GM18907 (cell line): ENCODE measurements at regions not wholly inside any gene's neighbourhood (a gene's known extent, or its start where the extent isn't known, plus 50 kb on each side); places are given as distances from the start of the nearest gene placed in this dataset.

Source experiments
- ATAC-seq: cut with Tn5 transposase; IDR thresholded peaks from one replicate; pipeline ENCODE4 v1.9.1; 2021; ENCODE audit warnings: mild to moderate bottlenecking, moderate library complexity; ENCODE audit not compliant: unreplicated experiment

DNA sequence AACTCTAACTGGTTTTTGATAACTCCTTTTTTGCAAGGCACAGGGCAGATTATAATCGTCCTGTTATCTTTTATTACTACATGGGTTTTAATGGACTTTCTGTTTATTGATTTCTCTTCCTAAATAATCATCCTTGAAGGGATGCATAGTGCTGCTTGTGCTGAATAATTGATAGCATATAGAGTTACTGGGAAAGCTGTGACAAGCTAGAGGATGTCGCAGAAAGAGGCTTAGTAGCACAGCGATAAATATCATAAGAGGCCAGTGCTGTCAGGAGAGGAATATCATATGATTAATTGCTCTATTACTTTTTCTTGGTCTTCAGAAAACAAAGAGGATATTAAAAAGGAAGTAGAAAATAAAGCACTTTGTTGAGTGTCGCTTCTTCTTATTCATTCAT, 1007.1 kb upstream of the ACO1 start:
- ATAC-seq = no peak

DNA sequence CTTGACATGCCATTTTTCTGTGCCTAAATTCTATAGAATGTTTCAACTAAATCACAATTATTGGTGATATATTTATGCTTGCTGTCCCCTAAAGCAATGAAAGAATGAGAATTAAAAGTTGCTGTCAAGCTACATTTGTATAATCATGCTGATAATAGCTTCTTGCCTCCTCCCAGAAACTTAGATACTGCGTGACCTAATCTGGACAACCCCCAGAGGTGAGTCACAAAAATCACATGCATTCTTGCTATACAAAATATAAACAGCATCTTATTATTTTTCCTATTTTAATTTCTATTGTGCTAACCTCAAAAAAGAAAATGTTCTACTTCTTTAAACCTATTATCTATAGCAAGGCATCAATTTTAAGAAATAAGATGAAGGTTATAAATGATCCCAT, 995.8 kb upstream of the ACO1 start:
- ATAC-seq = no peak

- no peak for ATAC-seq
Measured at GRCh38 chr9:31389075-31389474, 995.4 kb upstream of the ACO1 start.

- no peak for ATAC-seq
Measured at GRCh38 chr9:31390403-31391025, 993.9 kb upstream of the ACO1 start.

GRCh38 chr9:31393240-31393639, 991.2 kb upstream of the ACO1 start:
- no peak for ATAC-seq

GRCh38 chr9:31394015-31394473, 990.4 kb upstream of the ACO1 start:
- peak; percentile 63 for ATAC-seq

- no peak for ATAC-seq
Measured at GRCh38 chr9:31412081-31412480, 972.4 kb upstream of the ACO1 start.

DNA sequence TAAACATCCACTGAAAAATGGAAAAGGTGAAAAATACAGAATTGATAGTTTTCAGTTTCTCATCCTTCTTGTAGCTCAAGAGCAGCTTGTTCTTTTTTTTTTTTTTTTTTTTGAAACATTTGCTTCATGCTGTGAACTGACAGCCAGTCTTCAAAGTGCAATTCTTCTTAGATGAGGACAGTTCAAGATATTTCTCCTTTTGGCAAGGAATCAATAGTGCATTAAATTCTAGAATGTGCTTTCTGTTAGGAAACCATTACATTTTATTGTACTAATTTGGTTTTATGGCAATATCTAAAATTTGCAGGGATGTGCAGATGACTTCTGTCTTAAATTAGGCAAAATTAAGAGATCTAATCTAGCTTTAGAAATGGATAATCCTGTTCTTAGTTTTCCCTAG, 969.3 kb upstream of the ACO1 start:
- no peak for ATAC-seq

DNA sequence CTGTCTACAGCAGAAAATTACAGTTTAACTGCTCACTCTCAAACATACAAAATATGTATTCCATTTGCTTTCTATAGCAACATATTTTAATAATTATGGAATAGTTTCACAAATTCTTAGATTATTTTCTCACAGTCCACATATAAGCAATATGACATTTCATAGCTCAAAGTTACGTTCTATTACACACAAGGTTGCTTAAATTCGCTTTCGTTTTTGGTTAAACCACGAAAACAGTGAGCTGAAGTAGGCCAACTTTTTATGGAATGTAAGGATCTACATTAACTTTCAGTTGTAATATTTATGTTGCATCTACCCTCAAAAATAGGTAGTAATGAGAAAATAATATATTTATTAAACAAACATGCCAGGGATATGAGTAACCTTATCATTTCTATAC, 966.0 kb upstream of the ACO1 start:
- ATAC-seq = no peak

GRCh38 chr9:31443630-31444457, 940.6 kb upstream of the ACO1 start:
- peak; percentile 82 for ATAC-seq

- no peak for ATAC-seq
Measured at GRCh38 chr9:31445357-31445756, 939.1 kb upstream of the ACO1 start.

DNA sequence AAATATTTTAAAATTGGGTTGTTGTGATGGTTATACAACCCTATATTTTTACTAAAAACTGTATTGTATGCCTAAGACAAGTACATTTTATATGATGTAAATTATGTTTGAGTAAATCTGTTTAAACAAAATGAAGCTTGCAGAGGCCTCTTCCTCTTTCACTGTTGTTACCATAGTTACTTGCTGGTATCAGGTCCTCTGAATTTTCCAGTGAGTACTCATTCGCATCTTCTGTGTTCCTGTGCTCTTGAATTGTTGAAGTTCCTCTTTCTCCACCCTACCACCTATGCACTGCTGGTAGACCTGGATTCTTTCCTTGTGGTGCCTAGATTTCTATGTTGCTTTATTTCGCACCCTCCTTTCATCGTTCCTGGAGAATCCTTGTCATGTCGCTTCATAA, 938.5 kb upstream of the ACO1 start:
- ATAC-seq = peak; percentile 62

DNA sequence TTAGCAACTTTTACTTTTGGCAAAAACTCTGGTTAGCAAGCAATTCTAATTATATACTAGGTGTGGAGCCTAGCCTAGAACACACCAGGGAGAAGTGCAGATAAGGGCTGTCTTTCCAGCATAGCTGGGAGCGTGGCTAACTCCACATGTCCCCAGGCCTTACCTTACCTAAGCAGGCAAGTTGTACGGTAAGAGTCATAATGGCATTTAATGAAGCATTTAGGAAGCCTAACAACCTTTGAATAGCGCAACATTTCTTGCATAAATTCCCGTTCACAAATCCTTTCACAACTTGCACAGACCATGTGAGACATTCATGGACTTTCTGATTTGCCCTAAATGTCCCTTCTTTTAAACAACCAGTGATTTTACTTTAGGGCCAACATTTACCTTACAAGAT, 917.4 kb upstream of the ACO1 start:
- no peak for ATAC-seq

DNA sequence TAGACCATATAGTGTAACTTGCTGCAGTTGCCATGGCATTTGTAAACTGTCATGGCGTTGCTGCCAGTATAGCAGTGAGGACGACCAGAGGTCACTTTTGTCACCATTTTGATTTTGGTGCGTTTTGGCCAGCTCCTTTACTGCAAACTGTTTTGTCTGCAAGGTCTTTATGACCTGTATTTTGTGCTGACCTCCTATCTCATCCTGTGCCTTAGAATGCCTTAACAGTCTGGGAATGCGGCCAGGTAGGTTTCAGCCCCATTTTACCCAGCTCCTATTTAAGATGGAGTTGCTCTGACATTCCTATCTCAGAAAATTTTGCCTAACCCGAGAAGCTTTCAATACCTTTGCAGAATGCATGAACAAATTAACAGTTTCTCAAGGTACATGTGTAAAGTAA, 914.4 kb upstream of the ACO1 start:
- no peak for ATAC-seq

DNA sequence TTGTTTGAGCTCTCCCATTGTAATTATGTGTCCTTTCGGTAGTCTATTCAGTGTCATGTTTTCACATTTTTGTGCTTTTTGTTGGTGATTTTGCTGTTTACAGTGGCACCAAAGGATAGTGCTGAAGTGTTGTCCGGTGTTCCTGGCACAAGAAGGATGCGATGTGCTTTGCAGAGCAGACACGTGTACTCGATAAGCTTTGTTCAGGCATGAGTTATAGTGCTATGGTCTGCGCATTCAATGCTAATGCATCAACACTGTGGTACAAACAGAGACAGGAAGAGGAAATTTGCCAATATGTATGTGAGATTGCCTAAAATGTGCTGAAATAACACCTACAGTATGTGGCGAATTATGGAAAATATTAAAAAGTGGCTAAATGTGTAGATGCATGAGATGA, 913.4 kb upstream of the ACO1 start:
- ATAC-seq = no peak

DNA sequence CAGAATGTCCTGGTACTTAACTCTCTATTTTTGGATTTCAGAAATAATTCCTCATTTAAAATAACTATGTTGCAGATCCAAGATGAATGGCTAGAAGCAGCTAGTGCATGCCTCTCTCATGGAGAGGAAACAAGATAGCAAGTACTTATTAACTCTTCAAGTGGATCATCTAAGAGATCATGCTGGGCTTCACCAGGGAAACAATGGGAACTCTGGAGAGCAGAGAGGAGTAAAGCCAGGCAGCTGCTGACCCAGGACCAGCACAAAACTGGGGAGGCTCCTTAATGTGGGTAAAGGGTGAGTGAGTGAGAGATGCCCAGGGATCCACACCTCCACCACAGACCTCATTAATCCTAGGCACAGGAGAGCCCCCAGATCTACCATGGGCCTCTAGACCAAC, 897.8 kb upstream of the ACO1 start:
- ATAC-seq = no peak

- ATAC-seq = no peak
Measured at GRCh38 chr9:31490551-31491106, 893.8 kb upstream of the ACO1 start.

DNA sequence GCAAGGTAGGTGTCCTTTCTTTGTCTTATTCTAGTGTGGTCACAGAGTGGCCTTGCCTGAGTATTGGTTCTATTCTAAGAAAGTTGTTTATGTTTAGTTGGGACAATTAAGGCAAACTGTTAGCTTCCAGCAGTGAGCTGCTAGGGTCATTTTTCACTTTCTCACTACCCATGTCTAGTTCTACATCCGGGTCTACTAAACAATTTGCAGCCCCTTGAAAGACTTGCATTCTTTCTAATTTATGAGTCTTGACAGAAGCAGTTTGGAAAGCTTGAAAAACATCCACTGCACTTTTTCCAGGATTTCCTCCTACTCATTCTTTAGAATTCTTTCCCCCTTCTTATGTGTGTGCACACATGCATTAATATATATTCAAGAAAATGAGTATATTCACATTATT, 892.2 kb upstream of the ACO1 start:
- no peak for ATAC-seq

GRCh38 chr9:31500422-31500821, 884.0 kb upstream of the ACO1 start:
- ATAC-seq = no peak

- ATAC-seq = peak; percentile 72
Measured at GRCh38 chr9:31519011-31519410, 865.4 kb upstream of the ACO1 start.

- no peak for ATAC-seq
Measured at GRCh38 chr9:31519424-31519823, 865.0 kb upstream of the ACO1 start.

GRCh38 chr9:31519826-31520225, 864.6 kb upstream of the ACO1 start:
- ATAC-seq = no peak
